Nucleus accumbens (tissue), 56 donors: ENCODE measurements at regions not wholly inside any gene's neighbourhood (a gene's known extent, or its start where the extent isn't known, plus 50 kb on each side); places are given as distances from the start of the nearest gene placed in this dataset.
"Not testable (repeated sequence)": the region's sequence is repeated elsewhere in the genome, so short reads cannot be mapped to it uniquely, and the experiment has no call there.

ENCODE experiments used
- DNase-seq, 56 donors: peaks; one replicate each; lab custom pipeline; 2025; lab: John Stamatoyannopoulos, UW

DNA sequence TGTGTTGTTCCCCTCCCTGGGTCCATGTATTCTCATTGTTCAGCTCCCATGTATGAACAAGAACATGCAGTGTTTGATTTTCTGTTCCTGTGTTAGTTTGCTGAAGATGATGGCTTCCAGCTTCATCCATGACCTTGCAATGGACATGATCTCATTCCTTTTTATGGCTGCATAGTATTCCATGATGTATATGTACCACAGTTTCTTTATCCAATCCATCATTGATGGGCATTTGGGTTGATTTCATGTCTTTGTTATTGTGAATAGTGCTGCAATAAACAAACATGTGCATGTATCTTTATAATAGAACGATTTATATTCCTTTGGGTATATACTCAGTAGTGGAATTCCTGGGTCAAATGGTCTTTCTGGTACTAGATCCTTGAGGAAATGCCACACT lies 65.1 kb upstream of the SLC13A1 start:
- DNase-seq: not testable (repeated sequence)

GRCh38 chr7:123260428-123260960 lies 60.7 kb upstream of the SLC13A1 start:
- DNase-seq: no peak

DNA sequence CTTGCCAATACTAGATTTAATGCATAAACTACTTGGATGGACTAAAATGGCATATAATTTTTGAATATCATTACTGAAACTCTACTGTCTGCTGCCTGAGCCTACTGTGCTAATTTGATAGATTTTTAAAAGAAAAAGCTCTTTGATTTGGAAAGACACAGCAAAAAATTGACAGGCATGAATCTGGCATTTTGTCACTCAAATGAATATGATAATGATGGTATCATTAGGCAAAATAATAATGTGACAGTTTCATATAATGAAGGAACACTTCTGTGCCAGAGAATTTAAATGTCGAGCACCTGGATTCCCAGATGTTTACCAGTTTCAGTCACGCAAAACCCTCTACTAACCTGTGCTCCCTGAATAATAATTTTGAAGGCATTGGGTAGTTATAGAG lies 60.0 kb upstream of the SLC13A1 start:
- DNase-seq: no peak
